Astrocyte (in vitro differentiated cells and primary cell): ENCODE measurements at regions not wholly inside any gene's neighbourhood (a gene's known extent, or its start where the extent isn't known, plus 50 kb on each side); places are given as distances from the start of the nearest gene placed in this dataset.

Experiments used
- EZH2 ChIP-seq: IDR thresholded peaks from 2 replicates; pipeline ENCODE4 v1.6.1; 2012; ENCODE audit warnings: mild to moderate bottlenecking, low read length, inconsistent platforms; ENCODE audit not compliant: insufficient read depth
- TF ChIP-seq, protein P1 (sequence below): IDR thresholded peaks from 2 replicates; pipeline ENCODE4 v1.5.1; 2011; ENCODE audit warnings: low read depth, mild to moderate bottlenecking, inconsistent platforms, low read length, moderate library complexity; ENCODE audit not compliant: insufficient read depth

GRCh38 chr14:104311358-104311757 lies 173.0 kb downstream of the KIF26A start:
- TF ChIP-seq, protein P1, sequence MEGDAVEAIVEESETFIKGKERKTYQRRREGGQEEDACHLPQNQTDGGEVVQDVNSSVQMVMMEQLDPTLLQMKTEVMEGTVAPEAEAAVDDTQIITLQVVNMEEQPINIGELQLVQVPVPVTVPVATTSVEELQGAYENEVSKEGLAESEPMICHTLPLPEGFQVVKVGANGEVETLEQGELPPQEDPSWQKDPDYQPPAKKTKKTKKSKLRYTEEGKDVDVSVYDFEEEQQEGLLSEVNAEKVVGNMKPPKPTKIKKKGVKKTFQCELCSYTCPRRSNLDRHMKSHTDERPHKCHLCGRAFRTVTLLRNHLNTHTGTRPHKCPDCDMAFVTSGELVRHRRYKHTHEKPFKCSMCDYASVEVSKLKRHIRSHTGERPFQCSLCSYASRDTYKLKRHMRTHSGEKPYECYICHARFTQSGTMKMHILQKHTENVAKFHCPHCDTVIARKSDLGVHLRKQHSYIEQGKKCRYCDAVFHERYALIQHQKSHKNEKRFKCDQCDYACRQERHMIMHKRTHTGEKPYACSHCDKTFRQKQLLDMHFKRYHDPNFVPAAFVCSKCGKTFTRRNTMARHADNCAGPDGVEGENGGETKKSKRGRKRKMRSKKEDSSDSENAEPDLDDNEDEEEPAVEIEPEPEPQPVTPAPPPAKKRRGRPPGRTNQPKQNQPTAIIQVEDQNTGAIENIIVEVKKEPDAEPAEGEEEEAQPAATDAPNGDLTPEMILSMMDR = no peak
- no peak for TF ChIP-seq EZH2
